ENCODE measurements at regions not wholly inside any gene's neighbourhood (a gene's known extent, or its start where the extent isn't known, plus 50 kb on each side); places are given as distances from the start of the nearest gene placed in this dataset.

- TF ChIP-seq ZBTB7A (IDR thresholded peaks at IDR 0.05; ENCODE audit: low read depth) (no peak), CREB1 (IDR thresholded peaks at IDR 0.05; ENCODE audit: low read depth) (no peak), YY1 (IDR thresholded peaks at IDR 0.05; ENCODE audit: low read depth) (no peak), EGR1 (IDR thresholded peaks at IDR 0.05) (no peak), EP300 (IDR thresholded peaks at IDR 0.05; ENCODE audit: borderline replicate concordance) (no peak), REST (IDR thresholded peaks at IDR 0.05; ENCODE audit: low read depth) (no peak), RAD21 (IDR thresholded peaks at IDR 0.05; ENCODE audit: low read depth) (no peak), TCF12 (IDR thresholded peaks at IDR 0.05; ENCODE audit: low read depth) (no peak), TAF1 (IDR thresholded peaks at IDR 0.05; ENCODE audit: low read depth) (no peak), CEBPB (IDR thresholded peaks at IDR 0.05) (no peak), TEAD4 (IDR thresholded peaks at IDR 0.05) (no peak)
These were observed 73.1 kb upstream of the CLMN start for GRCh38 chr14:95392841-95393240.

- TF ChIP-seq TAF1 (IDR thresholded peaks at IDR 0.05; ENCODE audit: low read depth) = no peak
- no peak for TF ChIP-seq FOXM1 (IDR thresholded peaks at IDR 0.05; ENCODE audit: borderline replicate concordance, low read depth)
- no peak for TF ChIP-seq RAD21 (IDR thresholded peaks at IDR 0.05; ENCODE audit: low read depth)
- TF ChIP-seq ZBTB7A (IDR thresholded peaks at IDR 0.05; ENCODE audit: low read depth) = no peak
- no peak for TF ChIP-seq TEAD4 (IDR thresholded peaks at IDR 0.05)
- no peak for TF ChIP-seq YY1 (IDR thresholded peaks at IDR 0.05; ENCODE audit: low read depth)
- no peak for TF ChIP-seq TCF12 (IDR thresholded peaks at IDR 0.05; ENCODE audit: low read depth)
- no peak for TF ChIP-seq USF1 (IDR thresholded peaks at IDR 0.05)
- no peak for TF ChIP-seq NFIC (IDR thresholded peaks at IDR 0.05)
- TF ChIP-seq CREB1 (IDR thresholded peaks at IDR 0.05; ENCODE audit: low read depth) = no peak
- no peak for TF ChIP-seq EGR1 (IDR thresholded peaks at IDR 0.05)
- no peak for TF ChIP-seq REST (IDR thresholded peaks at IDR 0.05; ENCODE audit: low read depth)
These were observed 71.6 kb upstream of the CLMN start for GRCh38 chr14:95391331-95391730.

GRCh38 chr14:95389471-95390011, 69.8 kb upstream of the CLMN start:
- TF ChIP-seq ZBTB7A (IDR thresholded peaks at IDR 0.05; ENCODE audit: low read depth) (no peak), FOXM1 (IDR thresholded peaks at IDR 0.05; ENCODE audit: borderline replicate concordance, low read depth) (no peak), EP300 (IDR thresholded peaks at IDR 0.05; ENCODE audit: borderline replicate concordance) (no peak), REST (IDR thresholded peaks at IDR 0.05; ENCODE audit: low read depth) (no peak), CREB1 (IDR thresholded peaks at IDR 0.05; ENCODE audit: low read depth) (no peak), USF1 (IDR thresholded peaks at IDR 0.05) (no peak), RAD21 (IDR thresholded peaks at IDR 0.05; ENCODE audit: low read depth) (no peak), TAF1 (IDR thresholded peaks at IDR 0.05; ENCODE audit: low read depth) (no peak), TCF12 (IDR thresholded peaks at IDR 0.05; ENCODE audit: low read depth) (no peak), MAX (IDR thresholded peaks at IDR 0.05) (no peak), YY1 (IDR thresholded peaks at IDR 0.05; ENCODE audit: low read depth) (no peak), TEAD4 (IDR thresholded peaks at IDR 0.05) (no peak), NFIC (IDR thresholded peaks at IDR 0.05) (no peak), EGR1 (IDR thresholded peaks at IDR 0.05) (no peak), CEBPB (IDR thresholded peaks at IDR 0.05) (no peak)

- TF ChIP-seq RAD21 (IDR thresholded peaks at IDR 0.05; ENCODE audit: low read depth) (no peak), CEBPB (IDR thresholded peaks at IDR 0.05) (no peak), REST (IDR thresholded peaks at IDR 0.05; ENCODE audit: low read depth) (no peak), MAX (IDR thresholded peaks at IDR 0.05) (no peak), TEAD4 (IDR thresholded peaks at IDR 0.05) (no peak), EGR1 (IDR thresholded peaks at IDR 0.05) (no peak), FOXM1 (IDR thresholded peaks at IDR 0.05; ENCODE audit: borderline replicate concordance, low read depth) (no peak)
These were observed 69.0 kb upstream of the CLMN start for GRCh38 chr14:95388699-95389098.

Data from Ishikawa (cell line).